EL (cell line): ENCODE measurements at regions not wholly inside any gene's neighbourhood (a gene's known extent, or its start where the extent isn't known, plus 50 kb on each side); places are given as distances from the start of the nearest gene placed in this dataset.

Experiments used
- DNase-seq: peaks from one replicate; pipeline ENCODE4 v3.0.0-alpha.2; 2016

GRCh38 chr11:109298865-109299264 lies 123.1 kb upstream of the C11orf87 start:
- peak; percentile 28 for DNase-seq

GRCh38 chr11:109300211-109300610 lies 121.8 kb upstream of the C11orf87 start:
- DNase-seq = no peak

GRCh38 chr11:109302591-109303334 lies 119.2 kb upstream of the C11orf87 start:
- DNase-seq = no peak

- DNase-seq = no peak
Observed at GRCh38 chr11:109303342-109303741, 118.6 kb upstream of the C11orf87 start.

GRCh38 chr11:109304159-109304558 lies 117.8 kb upstream of the C11orf87 start:
- peak; percentile 58 for DNase-seq

- no peak for DNase-seq
Observed at GRCh38 chr11:109305009-109305408, 117.0 kb upstream of the C11orf87 start.

GRCh38 chr11:109306322-109306721 lies 115.7 kb upstream of the C11orf87 start:
- peak; percentile 82 for DNase-seq

- no peak for DNase-seq
Observed at GRCh38 chr11:109307366-109307765, 114.6 kb upstream of the C11orf87 start.

GRCh38 chr11:109308551-109308950 lies 113.4 kb upstream of the C11orf87 start:
- no peak for DNase-seq

GRCh38 chr11:109309153-109309552 lies 112.8 kb upstream of the C11orf87 start:
- peak; percentile 70 for DNase-seq

GRCh38 chr11:109317726-109318125 lies 104.3 kb upstream of the C11orf87 start:
- DNase-seq = no peak

- peak; percentile 77 for DNase-seq
Observed at GRCh38 chr11:109320595-109320994, 101.4 kb upstream of the C11orf87 start.

- no peak for DNase-seq
Observed at GRCh38 chr11:109326781-109327180, 95.2 kb upstream of the C11orf87 start.

- DNase-seq = no peak
Observed at GRCh38 chr11:109329716-109330115, 92.3 kb upstream of the C11orf87 start.

GRCh38 chr11:109338131-109338530 lies 83.9 kb upstream of the C11orf87 start:
- DNase-seq = no peak

- DNase-seq = no peak
Observed at GRCh38 chr11:109342261-109342660, 79.7 kb upstream of the C11orf87 start.

- DNase-seq = no peak
Observed at GRCh38 chr11:109343242-109343641, 78.7 kb upstream of the C11orf87 start.

GRCh38 chr11:109347304-109347703 lies 74.7 kb upstream of the C11orf87 start:
- DNase-seq = no peak

GRCh38 chr11:109349276-109350080 lies 72.5 kb upstream of the C11orf87 start:
- DNase-seq = no peak

GRCh38 chr11:109350091-109350490 lies 71.9 kb upstream of the C11orf87 start:
- no peak for DNase-seq

GRCh38 chr11:109362059-109362458 lies 59.9 kb upstream of the C11orf87 start:
- peak; percentile 55 for DNase-seq

GRCh38 chr11:109363682-109364081 lies 58.3 kb upstream of the C11orf87 start:
- DNase-seq = no peak

- no peak for DNase-seq
Observed at GRCh38 chr11:109364851-109365250, 57.1 kb upstream of the C11orf87 start.
